ENCODE measurements at regions not wholly inside any gene's neighbourhood (a gene's known extent, or its start where the extent isn't known, plus 50 kb on each side); places are given as distances from the start of the nearest gene placed in this dataset.

DNA sequence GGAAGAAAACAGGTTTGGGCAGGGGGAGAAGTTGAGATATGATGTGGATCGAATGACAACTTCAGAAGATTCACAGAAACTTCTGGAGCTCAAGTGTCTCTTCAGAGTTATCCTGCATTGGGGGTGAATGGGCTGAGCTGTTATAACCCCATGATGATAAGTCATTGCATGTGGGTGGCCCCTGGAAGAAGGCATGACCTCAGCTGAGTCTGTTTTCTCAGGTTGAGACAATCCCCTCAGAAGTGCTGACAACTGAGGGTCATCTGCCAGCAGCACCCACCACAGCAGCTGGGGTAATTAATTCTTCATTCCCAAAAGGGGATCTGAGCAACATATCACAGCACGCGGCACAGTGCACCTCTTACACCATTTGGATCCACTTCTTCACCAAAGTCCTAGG, 138.6 kb upstream of the CAMK1G start:
- TF ChIP-seq CTCF (IDR thresholded peaks at IDR 0.05) = no peak
- Histone ChIP-seq H3K4me1 (ENCODE audit: control insufficient read depth in 1 of 2, low read depth in 2 of 2) (no peaks in the 10 kb centered on the region), H3K4me3 (no peak overlapping the region), H3K27ac (no peak overlapping the region), H3K9me3 (no peaks in the 10 kb centered on the region), H3K27me3 (replicated peaks; ENCODE audit: insufficient read depth) (no peaks in the 10 kb centered on the region), H3K36me3 (no peaks in the 10 kb centered on the region)
- ATAC-seq (ENCODE audit: insufficient number of reproducible peaks, low FRiP score, low read depth) (no peak), DNase-seq (ENCODE audit: low spot score) (no peak)

- no peak for DNase-seq (ENCODE audit: low spot score)
- no peak for TF ChIP-seq CTCF (IDR thresholded peaks at IDR 0.05)
- no peak for ATAC-seq (ENCODE audit: insufficient number of reproducible peaks, low FRiP score, low read depth)
Measured at GRCh38 chr1:209445576-209445975, 137.9 kb upstream of the CAMK1G start.

GRCh38 chr1:209446356-209446755, 137.2 kb upstream of the CAMK1G start:
- Histone ChIP-seq H3K9me3 (no peaks in the 10 kb centered on the region), H3K36me3 (no peaks in the 10 kb centered on the region), H3K27me3 (replicated peaks; ENCODE audit: insufficient read depth) (no peaks in the 10 kb centered on the region), H3K4me3 (no peak overlapping the region), H3K4me1 (ENCODE audit: control insufficient read depth in 1 of 2, low read depth in 2 of 2) (no peaks in the 10 kb centered on the region), H3K27ac (no peak overlapping the region)
- DNase-seq (ENCODE audit: low spot score) = no peak
- no peak for ATAC-seq (ENCODE audit: insufficient number of reproducible peaks, low FRiP score, low read depth)
- no peak for TF ChIP-seq CTCF (IDR thresholded peaks at IDR 0.05)

More at GRCh38 chr1:209445576-209445975, 137.9 kb upstream of the CAMK1G start:
- H3K36me3 ChIP-seq = no peaks in the 10 kb centered on the region
- H3K4me3 ChIP-seq = no peak overlapping the region
- H3K27ac ChIP-seq = no peak overlapping the region
- H3K27me3 ChIP-seq (replicated peaks; ENCODE audit: insufficient read depth) = no peaks in the 10 kb centered on the region
- H3K4me1 ChIP-seq (ENCODE audit: control insufficient read depth in 1 of 2, low read depth in 2 of 2) = no peaks in the 10 kb centered on the region
- no peaks in the 10 kb centered on the region for H3K9me3 ChIP-seq

- no peaks in the 10 kb centered on the region for H3K4me1 ChIP-seq (ENCODE audit: control insufficient read depth in 1 of 2, low read depth in 2 of 2)
- no peak for ATAC-seq (ENCODE audit: insufficient number of reproducible peaks, low FRiP score, low read depth)
- H3K27ac ChIP-seq = no peak overlapping the region
- TF ChIP-seq CTCF (IDR thresholded peaks at IDR 0.05) = no peak
- no peaks in the 10 kb centered on the region for H3K27me3 ChIP-seq (replicated peaks; ENCODE audit: insufficient read depth)
- no peak for DNase-seq (ENCODE audit: low spot score)
- H3K4me3 ChIP-seq = no peak overlapping the region
- H3K9me3 ChIP-seq = no peaks in the 10 kb centered on the region
- no peaks in the 10 kb centered on the region for H3K36me3 ChIP-seq
Measured at GRCh38 chr1:209454340-209454994, 129.0 kb upstream of the CAMK1G start.

GRCh38 chr1:209455145-209455544, 128.4 kb upstream of the CAMK1G start:
- Histone ChIP-seq H3K27me3 (replicated peaks; ENCODE audit: insufficient read depth) (no peaks in the 10 kb centered on the region), H3K4me3 (no peak overlapping the region), H3K27ac (no peak overlapping the region), H3K9me3 (no peaks in the 10 kb centered on the region), H3K4me1 (ENCODE audit: control insufficient read depth in 1 of 2, low read depth in 2 of 2) (no peaks in the 10 kb centered on the region), H3K36me3 (no peaks in the 10 kb centered on the region)
- ATAC-seq (ENCODE audit: insufficient number of reproducible peaks, low FRiP score, low read depth) (no peak), DNase-seq (ENCODE audit: low spot score) (no peak)
- TF ChIP-seq CTCF (IDR thresholded peaks at IDR 0.05) = no peak

Data from thoracic aorta (tissue), 2 donors.